ENCODE measurements at regions not wholly inside any gene's neighbourhood (a gene's known extent, or its start where the extent isn't known, plus 50 kb on each side); places are given as distances from the start of the nearest gene placed in this dataset.
"Not testable (repeated sequence)": the region's sequence is repeated elsewhere in the genome, so short reads cannot be mapped to it uniquely, and the experiment has no call there.

DNA sequence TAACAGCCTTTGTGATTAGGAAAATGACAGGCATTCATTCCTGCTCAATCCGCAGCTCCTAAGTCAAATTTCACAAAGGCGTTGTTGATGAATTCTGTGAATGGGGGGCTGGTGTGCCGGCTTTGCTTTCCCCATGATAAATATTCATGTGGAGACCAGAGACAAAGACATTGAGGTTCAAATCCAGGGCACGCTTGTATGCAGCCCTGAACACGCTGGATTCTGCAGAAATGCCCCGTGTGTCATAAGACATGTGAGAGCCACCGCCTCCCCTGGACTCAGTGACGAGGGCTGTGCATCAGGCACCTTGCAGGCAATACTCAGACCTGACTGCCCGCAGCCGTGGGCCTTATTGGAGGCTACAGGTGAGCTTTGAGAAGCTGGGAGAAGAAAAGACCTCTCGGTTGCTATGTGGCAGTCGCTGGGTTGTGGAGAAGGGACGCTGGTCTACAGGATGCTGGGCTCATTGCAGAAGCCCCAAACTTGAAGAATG is 906.2 kb downstream of the BRD1 start:
- DNase-seq (ENCODE audit: low spot score), result no peak

DNA sequence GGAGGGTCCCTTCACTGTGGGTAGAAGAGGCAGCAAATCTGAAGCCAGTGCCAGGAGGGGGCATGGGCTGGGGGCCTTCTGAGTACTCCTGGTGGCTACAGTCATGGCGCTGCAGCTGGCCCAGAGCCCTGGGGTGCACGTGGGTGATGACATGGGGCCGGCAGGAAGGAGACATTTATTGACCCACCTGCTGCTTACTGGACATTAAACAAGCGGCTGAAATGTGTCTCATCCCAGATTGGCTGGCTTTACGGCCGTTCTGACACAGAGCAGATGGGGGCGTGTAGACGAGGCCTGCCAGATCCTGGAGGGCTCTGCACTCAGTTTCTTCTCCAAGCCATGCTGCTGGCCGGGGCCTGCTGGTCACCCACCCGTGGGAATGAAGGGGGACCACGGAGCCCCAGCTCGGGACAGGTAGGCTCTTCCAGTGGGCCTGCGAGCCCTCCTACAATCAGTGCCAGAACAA is 906.9 kb downstream of the BRD1 start:
- DNase-seq (ENCODE audit: low spot score), result no peak

DNA sequence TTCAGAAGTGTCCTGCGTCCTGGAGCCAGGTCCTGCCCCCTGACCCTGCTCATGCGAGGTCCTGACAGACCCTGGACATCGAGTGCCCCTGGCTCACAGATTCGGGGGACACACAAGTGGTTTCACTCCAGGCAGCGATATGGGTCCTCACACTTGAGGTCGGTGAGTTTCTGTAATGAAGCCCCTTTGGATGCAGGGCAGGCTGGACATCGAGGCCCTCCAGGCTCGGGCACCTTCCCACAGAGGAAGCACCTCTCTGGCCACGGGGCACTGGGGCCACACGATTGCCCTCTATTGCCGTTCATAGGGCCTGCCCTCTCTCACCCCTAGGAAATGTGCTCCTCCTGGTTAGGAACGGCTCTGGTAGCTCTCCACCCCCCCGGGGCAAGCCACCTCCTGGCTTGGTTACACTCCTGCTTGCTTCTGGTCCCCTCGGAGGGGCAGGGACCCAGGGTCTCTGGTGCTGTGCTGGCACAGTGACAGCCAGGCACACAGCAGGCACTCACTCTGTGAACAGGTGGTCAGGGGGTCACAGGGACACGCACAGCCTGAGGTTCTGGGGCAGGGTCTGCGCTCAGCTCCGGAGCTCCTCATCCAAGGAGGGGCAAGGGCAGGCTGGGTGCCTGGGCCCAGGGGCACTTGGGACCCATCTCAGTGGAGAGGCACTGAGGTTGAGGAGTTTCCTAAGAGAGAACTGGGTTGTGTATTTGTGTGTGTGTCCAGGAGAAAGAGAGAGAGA is 907.7 kb downstream of the BRD1 start:
- DNase-seq (ENCODE audit: low spot score), result no peak

DNA sequence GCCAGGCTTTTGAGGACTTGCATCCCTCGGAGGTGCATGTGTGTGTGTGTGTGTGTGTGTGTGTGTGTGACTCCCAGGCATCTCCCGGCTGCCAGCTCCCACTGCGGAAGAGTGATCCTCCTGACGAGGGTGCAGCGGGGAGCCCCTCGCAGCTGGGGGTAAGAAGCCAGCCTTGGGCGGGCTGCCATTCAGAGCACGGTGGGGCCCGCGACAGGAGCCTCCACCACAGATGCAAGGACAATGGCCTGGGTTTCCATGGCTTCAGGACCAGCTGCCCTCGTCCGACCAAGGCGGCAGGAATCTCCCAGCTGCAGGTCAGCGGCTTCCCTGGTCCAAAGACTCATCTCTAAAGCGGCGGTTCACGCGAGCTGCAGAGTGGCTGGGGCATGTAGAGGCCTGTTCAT is 908.5 kb downstream of the BRD1 start:
- no peak for DNase-seq (ENCODE audit: low spot score)

DNA sequence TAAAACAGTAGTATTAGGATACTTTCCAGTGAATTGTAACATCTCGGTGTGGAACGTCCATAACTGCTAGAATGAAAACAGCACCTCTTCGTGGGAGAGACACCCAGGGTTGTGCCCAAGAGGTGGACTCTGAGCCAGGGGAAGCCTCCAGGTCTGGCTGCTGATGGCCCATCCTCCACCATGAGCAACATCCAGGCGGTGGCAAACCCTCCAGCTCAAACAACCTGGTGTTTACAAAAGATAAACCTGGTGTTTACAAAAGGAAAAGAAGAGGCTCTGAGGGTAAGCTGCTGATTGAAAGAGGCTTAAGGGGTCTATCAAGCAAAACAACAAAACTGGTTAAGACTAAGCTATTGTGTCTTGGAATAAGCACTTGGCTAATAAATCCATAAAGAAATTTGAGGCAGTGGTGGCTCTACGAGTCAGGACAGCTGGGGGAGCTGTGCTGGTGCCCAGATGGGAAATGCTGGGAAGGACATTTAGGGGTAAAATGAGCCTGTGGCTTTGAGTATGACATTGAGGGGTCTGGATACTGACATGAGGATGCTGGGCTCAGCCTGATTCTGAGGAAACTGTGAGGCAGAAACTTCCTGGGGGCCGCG is 909.0 kb downstream of the BRD1 start:
- no peak for DNase-seq (ENCODE audit: low spot score)

DNA sequence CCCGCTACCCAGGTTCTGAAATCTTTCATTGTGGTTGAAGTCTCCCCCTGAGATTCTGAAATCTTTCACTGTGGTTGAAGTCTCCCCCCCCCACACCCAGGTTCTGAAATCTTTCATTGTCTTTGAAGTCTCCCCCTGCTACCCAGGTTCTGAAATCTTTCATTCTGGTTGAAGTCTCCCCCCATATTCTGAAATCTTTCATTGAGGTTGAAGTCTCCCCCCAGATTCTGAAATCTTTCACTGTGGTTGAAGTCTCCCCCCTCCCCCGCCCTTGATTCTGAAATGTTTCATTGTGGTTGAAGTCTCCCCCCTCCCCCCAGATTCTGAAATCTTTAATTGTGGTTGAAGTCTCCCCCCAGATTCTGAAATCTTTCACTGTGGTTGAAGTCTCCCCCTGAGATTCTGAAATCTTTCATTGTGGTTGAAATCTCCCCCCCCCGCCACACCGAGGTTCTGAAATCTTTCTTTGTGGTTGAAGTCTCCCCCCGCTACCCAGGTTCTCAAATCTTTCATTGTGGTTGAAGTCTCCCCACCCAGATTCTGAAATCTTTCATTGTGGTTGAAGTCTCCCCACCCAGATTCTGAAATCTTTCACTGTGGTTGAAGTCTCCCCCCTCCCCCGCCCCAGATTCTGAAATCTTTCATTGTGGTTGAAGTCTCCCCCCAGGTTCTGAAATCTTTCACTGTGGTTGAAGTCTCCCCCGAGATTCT is 915.2 kb downstream of the BRD1 start:
- not testable (repeated sequence) for DNase-seq (ENCODE audit: low spot score)

DNA sequence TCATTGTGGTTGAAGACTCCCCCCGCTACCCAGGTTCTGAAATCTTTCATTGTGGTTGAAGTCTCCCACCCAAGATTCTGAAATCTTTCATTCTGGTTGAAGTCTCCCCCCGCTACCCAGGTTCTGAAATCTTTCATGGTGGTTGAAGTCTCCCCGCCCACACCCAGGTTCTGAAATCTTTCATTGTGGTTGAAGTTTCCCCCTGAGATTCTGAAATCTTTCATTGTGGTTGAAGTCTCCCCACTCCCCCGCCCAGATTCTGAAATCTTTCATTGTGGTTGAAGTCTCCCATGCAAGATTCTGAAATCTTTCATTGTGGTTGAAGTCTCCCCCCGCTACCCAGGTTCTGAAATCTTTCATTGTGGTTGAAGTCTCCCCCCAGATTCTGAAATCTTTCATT is 916.0 kb downstream of the BRD1 start:
- not testable (repeated sequence) for DNase-seq (ENCODE audit: low spot score)

DNA sequence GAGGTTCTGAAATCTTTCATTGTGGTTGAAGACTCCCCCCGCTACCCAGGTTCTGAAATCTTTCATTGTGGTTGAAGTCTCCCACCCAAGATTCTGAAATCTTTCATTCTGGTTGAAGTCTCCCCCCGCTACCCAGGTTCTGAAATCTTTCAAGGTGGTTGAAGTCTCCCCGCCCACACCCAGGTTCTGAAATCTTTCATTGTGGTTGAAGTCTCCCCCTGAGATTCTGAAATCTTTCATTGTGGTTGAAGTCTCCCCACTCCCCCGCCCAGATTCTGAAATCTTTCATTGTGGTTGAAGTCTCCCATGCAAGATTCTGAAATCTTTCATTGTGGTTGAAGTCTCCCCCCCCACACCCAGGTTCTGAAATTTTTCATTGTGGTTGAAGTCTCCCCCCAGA is 916.6 kb downstream of the BRD1 start:
- not testable (repeated sequence) for DNase-seq (ENCODE audit: low spot score)

DNA sequence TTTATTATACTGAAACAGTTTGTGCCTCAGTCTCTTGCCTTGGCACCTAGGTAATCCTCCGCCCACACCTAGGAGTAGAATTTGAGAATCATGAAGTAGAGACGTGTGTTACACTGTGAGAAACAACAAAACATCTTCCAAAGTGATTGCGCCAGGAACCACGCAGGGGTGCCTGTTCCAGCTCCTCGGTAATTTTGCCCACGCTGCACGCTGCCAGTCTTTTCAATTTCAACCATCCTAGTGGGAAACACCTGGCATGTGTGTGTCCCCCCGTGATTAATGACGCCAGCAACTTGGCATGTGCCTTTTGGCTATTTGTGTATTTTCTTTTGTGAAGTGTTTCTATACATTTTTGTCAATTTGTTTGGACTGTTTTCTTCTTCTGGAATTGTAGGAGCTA is 919.1 kb downstream of the BRD1 start:
- no peak for DNase-seq (ENCODE audit: low spot score)

DNA sequence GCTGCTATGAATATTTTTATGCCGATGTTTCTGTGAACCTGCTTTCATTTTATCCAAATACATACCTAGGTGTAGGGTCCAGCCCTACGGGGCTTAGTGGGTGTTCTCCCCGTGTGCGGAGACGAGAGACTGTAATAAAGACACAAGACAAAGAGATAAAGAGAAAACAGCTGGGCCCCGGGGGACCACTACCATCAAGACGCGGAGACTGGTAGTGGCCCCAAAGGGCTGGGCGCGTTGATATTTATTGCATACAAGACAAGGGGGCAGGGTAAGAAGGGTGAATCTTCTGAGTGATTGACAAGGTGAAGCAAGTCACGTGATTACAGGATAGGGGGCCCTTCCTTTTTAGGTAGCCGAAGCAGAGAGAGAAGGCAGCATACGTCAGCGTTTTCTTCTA is 920.1 kb downstream of the BRD1 start:
- no peak for DNase-seq (ENCODE audit: low spot score)

DNA sequence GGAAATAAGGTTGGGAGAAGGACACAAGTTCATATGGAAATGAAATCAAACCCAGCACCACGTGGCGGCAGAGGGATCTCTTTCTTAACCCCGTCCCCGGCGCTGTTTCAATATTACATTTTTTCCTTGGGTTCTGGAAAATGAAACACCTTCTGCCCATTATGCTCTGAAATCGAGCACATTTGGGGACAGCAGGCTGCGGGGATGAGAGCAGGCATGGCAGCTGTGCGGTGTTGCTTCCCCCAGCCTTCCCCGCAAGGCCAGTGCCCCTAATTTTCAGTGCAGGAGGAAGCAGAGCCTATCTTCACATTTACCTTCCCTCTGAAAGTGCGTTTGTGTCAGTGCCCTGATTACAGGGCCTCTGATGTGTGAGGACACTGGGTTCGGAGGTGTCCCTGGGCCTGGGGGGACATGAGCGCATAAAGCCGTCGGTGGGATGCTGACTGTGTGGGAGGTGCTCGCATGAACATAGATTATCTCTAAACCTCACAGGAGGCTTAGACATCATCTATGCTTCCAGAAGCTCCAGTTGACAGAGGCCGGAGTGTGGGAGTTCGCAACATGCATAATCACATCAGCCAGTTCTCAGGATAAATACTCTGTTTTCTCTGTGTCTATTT is 921.3 kb downstream of the BRD1 start:
- DNase-seq (ENCODE audit: low spot score), result no peak

DNA sequence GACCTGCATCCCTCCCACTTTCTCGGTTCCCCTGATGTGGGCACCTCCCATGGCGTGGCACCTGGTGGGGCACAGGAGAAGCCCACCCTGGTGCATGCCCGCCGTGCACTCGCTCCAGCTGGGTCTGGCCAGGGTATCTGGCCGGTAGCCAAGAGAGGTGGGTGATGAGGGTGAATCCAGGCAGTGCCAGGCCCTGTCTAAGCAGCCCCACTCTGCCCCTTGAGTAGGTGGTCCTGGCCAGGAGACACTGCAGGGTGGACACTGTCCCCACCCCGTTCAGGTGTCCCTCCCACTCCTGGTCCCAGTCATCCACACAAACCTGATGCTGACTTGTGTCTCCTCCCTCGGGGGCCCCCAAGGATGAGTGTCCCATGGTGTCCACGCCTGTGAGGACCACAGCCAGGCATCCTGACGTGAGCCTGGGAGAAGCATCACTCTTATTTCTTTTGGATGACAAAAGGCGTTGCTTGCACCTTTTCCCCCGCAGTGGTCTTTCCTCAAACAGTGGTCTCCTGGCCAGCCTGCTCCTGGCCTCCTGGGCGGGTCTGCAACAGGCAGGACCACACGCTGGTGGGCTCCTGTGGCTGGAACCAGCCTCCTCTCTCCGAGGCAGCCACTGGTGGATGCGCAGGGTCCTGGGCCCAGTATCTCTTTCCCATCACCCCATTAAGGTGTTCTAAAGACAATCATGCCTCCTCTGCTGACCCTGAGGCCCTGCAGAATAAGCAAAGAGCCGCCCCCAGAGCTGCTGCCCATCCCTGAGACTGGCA is 922.3 kb downstream of the BRD1 start:
- no peak for DNase-seq (ENCODE audit: low spot score)

DNA sequence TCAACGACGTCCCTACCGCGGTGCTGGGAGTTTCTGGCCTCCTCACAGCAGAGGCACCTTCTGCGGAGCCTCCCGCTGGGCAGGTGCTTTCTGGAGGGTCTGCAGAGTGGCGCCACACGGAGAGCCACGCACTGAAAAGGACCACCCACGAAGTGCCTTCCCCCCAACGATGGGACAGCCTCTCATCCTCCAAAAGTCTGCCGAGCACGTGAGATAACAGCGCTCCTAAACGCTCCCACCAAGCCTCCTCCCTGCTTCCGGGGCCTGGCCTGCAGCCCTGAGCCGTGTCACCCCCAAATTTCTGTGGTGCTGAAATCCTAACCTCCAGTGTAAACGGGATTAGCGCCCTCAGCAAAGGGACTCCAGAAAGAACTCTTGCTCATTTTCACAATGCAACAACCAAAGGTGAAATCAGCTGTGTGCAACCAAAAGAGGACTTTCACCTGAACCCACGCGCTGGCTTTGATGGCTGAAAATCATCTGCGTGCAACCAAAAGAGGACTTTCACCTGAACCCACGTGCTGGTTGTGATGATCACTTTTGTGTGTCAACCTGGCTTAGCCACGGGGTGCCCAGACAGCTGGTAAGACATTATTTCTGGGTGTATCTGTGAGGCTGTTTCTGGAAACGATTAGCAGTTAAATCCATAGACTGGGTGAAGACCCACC is 924.6 kb downstream of the BRD1 start:
- no peak for DNase-seq (ENCODE audit: low spot score)

DNA sequence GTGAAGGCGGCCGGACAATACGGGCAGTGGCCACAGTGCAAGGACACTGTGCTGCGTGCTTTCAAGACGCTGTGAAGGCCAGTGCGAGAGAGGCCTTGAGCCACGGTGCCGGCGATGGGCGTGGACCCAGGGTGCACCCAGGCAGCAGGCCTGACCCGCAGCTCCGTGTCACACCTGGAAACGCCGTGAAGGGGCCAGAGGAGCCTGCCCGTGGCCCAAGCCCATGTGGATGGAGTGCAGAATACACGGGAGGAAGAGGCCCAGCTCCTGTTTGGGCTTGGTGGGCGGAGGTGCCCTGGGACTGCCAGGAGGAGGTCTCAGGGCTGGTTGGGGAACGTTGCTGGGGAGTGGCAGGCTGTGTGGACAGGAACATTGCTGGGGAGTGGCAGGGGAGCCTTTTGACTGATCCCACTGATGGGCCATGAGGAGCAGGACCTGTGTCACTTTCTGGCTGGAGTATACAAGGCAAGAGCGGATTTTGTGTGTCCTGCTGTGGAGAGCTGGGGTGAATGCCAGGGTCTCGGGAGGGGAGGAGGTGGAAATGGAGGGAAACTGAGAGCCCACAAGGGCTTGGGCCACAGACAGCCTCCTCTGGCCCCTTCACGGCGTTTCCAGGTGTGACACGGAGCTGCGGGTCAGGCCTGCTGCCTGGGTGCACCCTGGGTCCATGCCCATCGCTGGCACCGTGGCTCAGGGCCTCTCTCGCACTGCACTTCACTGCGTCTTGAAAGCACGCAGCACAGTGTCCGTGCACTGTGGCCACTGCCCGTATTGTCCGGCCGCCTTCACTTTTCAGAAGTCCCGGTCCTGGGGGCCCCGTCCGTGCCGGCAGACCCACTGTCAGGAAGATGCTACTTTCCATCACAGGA is 925.4 kb downstream of the BRD1 start:
- DNase-seq (ENCODE audit: low spot score), result no peak

DNA sequence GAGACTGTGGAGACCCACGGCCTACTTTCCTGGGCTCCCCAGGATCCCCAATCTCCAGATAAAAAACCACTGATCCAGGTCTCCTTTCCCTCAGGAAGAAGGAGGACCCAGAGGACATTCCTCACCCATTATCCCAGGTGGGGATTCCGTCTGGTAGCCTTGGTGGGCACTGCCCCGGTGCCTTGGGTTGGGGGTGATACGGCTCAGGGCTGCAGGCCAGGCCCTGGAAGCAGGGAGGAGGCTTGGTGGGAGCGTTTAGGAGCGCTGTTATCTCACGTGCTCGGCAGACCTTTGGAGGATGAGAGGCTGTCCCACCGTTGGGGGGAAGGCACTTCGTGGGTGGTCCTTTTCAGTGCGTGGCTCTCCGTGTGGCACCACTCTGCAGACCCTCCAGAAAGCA is 926.3 kb downstream of the BRD1 start:
- DNase-seq (ENCODE audit: low spot score), result no peak

DNA sequence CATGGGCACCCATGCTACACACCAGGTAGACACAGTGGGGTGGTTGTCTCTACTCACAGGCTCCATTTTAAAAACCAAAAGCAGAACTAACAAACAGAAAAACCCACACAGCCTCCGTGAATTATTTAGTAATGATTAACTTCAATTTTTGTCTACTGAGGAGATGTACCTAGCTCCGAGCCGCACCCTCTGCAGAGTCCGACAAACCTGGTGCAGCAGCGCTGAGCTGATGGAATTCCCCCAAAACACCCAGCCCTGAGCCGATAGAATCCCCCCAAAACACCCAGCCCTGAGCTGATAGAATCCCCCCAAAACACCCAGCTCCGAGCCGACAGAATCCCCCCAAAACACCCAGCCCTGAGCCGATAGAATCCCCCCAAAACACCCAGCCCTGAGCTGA is 927.0 kb downstream of the BRD1 start:
- DNase-seq (ENCODE audit: low spot score), result no peak

DNA sequence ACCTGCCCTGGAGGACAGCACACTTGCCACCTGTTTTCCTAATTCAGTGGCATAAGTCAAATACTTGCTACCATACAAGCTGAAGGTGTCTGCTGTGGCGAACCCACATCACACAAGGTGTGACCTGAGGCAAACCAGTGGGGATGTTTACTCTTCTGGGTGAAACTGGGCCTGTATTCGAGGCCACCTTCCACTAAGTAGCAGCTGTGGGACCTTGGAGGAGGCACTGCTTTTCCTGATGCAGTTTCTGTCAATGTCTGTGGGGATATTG is 927.4 kb downstream of the BRD1 start:
- DNase-seq (ENCODE audit: low spot score), result no peak

DNA sequence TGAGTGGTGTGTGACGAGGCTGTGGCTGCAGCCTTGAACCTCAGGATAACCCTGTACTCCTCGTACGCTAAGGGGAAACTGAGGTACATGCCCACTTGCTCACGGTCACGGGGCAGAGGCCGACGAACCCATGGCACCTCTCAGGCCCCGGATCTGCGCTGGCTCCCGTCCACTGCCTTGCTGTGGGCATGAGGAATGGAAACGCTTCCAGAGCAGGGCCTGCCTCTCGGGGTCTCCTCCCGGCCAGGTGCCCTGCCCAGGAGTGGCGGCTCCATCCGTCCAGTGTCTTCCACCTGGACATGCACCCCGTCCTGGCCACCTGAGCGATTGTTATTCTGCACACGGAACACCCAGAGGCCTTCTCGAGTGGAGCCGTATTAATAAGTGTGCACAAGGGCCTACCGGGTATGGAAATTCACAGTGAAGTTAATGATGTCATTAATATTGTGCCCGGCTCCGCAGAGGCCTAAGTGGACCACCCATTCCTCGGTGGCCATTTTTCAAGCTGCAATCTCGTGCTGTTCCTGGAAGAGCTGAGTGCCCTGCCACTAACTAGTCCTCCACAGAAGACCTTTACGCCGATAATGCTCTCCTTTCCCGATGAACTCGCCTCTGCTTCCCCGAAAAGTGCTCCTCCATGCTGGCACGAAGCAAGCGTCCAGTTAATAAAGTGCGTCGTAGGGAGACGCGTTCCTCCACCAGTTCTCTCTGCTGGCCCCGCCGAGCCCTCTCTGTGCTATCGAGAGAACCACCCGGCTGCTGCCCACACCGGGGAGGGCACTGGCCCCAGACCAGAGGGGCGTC is 927.9 kb downstream of the BRD1 start:
- DNase-seq (ENCODE audit: low spot score), result no peak

DNA sequence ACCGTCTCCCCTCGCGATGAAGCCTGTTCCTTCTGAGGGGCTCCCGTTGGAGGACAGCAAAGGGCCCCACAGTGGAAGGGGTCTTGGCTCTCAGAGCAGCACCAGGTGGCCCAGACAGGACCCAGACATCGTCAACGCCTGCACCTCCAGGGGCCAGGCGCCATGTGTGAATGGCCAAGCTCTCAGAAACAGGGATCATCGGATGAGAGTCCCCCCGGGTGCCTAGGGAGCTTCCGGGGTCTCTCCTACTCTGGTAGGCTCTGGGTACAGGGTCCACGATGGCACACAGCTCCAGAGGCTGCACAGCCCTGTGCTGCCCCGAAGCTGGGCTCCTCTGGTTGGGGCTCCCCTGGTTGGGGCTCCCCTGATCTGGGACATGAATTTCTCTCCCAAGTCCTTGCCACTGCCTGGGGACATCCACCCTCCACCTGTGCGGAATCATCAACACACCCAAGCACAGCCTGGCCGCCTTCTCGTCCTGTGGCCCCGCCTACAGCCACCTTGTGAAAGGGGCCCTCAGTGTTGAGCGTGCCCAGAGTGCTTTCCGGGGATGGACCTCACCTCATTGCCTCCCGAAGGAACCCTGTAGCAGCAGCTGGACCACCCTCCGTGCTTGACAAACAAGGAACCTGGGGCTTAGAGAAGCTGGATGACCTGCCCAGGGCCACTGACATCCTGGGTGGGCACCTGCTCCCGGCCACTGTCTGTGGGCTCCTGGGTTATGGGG is 929.0 kb downstream of the BRD1 start:
- no peak for DNase-seq (ENCODE audit: low spot score)

Data from H4 (cell line).